GM23338 (cell line): ENCODE measurements at regions not wholly inside any gene's neighbourhood (a gene's known extent, or its start where the extent isn't known, plus 50 kb on each side); places are given as distances from the start of the nearest gene placed in this dataset.
"Not testable (repeated sequence)": the region's sequence is repeated elsewhere in the genome, so short reads cannot be mapped to it uniquely, and the experiment has no call there.

Experiments
- CREB1 ChIP-seq: fragments of 250-450 bp; sonication (Bioruptor Pico); IDR thresholded peaks from 2 replicates; pipeline ENCODE4 v1.5.0; 2020; ENCODE audit warnings: low read depth, mild to moderate bottlenecking, moderate library complexity
- EZH2 ChIP-seq: fragments of 200-600 bp; sonication (generic); IDR thresholded peaks from one replicate; pipeline ENCODE4 v1.8.0; 2017; ENCODE audit warnings: antibody characterized with exemption, mild to moderate bottlenecking, low read depth; ENCODE audit not compliant: unreplicated experiment
- EZH2phosphoT487 ChIP-seq: fragments of 200-600 bp; sonication (generic); IDR thresholded peaks from one replicate; pipeline ENCODE4 v1.8.1; 2018; ENCODE audit warnings: antibody characterized with exemption; ENCODE audit not compliant: unreplicated experiment
- JUNB ChIP-seq: IDR thresholded peaks from one replicate; pipeline ENCODE4 v1.6.1; 2016; ENCODE audit warnings: antibody characterized with exemption; ENCODE audit not compliant: unreplicated experiment
- POLR2AphosphoS5 ChIP-seq: IDR thresholded peaks from 2 replicates; pipeline ENCODE4 v1.6.1; 2016; ENCODE audit warnings: antibody characterized with exemption, low read depth
- REST ChIP-seq: IDR thresholded peaks from one replicate; pipeline ENCODE4 v1.6.1; 2018; ENCODE audit warnings: antibody characterized with exemption; ENCODE audit not compliant: unreplicated experiment
- STAT1 ChIP-seq: IDR thresholded peaks from one replicate; pipeline ENCODE4 v1.6.1; 2016; ENCODE audit warnings: antibody characterized with exemption; ENCODE audit not compliant: unreplicated experiment
- TF ChIP-seq, protein P1 (sequence below), 2 experiments: fragments of 200-600 bp in 1 of 2; sonication (generic) in 1 of 2; conservative IDR thresholded peaks; 2 replicates each; pipeline versions ENCODE4 v1.5.1 to v1.6.1; 2016 to 2017; ENCODE audit warnings: antibody characterized with exemption in 2 of 2, low read depth in 2 of 2, mild to moderate bottlenecking in 2 of 2, moderate library complexity in 1 of 2
- TF ChIP-seq, protein P2 (sequence below): fragments of 250-450 bp; sonication (Bioruptor Pico); IDR thresholded peaks from 2 replicates; pipeline ENCODE4 v1.5.0; 2020; ENCODE audit warnings: mild to moderate bottlenecking, moderate library complexity

DNA sequence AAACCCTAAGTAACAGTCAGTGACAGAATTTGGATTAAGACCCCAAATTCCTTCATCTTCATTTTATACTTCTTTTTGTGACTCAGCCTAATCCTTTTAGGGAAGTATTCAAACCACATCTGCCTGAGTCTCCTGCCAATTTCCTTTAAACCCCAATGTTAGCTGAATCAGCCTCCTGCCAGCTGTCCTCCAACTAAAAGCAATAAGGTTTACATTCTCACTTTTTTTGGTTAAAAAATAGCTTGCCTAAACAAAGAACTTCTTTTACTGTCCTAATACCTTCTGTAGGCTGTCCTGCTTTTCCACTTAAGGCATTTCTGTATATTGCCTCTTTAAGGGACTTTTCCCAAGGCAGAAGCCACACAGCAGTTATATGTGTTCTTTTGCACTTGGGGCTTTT lies 344.2 kb downstream of the SRGAP2C start:
- TF ChIP-seq, protein P1, sequence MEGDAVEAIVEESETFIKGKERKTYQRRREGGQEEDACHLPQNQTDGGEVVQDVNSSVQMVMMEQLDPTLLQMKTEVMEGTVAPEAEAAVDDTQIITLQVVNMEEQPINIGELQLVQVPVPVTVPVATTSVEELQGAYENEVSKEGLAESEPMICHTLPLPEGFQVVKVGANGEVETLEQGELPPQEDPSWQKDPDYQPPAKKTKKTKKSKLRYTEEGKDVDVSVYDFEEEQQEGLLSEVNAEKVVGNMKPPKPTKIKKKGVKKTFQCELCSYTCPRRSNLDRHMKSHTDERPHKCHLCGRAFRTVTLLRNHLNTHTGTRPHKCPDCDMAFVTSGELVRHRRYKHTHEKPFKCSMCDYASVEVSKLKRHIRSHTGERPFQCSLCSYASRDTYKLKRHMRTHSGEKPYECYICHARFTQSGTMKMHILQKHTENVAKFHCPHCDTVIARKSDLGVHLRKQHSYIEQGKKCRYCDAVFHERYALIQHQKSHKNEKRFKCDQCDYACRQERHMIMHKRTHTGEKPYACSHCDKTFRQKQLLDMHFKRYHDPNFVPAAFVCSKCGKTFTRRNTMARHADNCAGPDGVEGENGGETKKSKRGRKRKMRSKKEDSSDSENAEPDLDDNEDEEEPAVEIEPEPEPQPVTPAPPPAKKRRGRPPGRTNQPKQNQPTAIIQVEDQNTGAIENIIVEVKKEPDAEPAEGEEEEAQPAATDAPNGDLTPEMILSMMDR (conservative IDR thresholded peaks at IDR 0.05; ENCODE audit: low read depth in 2 of 2) = not testable (repeated sequence)
- not testable (repeated sequence) for TF ChIP-seq EZH2, EZH2phosphoT487, POLR2AphosphoS5, STAT1, CREB1, REST, JUNB
- TF ChIP-seq, protein P2, sequence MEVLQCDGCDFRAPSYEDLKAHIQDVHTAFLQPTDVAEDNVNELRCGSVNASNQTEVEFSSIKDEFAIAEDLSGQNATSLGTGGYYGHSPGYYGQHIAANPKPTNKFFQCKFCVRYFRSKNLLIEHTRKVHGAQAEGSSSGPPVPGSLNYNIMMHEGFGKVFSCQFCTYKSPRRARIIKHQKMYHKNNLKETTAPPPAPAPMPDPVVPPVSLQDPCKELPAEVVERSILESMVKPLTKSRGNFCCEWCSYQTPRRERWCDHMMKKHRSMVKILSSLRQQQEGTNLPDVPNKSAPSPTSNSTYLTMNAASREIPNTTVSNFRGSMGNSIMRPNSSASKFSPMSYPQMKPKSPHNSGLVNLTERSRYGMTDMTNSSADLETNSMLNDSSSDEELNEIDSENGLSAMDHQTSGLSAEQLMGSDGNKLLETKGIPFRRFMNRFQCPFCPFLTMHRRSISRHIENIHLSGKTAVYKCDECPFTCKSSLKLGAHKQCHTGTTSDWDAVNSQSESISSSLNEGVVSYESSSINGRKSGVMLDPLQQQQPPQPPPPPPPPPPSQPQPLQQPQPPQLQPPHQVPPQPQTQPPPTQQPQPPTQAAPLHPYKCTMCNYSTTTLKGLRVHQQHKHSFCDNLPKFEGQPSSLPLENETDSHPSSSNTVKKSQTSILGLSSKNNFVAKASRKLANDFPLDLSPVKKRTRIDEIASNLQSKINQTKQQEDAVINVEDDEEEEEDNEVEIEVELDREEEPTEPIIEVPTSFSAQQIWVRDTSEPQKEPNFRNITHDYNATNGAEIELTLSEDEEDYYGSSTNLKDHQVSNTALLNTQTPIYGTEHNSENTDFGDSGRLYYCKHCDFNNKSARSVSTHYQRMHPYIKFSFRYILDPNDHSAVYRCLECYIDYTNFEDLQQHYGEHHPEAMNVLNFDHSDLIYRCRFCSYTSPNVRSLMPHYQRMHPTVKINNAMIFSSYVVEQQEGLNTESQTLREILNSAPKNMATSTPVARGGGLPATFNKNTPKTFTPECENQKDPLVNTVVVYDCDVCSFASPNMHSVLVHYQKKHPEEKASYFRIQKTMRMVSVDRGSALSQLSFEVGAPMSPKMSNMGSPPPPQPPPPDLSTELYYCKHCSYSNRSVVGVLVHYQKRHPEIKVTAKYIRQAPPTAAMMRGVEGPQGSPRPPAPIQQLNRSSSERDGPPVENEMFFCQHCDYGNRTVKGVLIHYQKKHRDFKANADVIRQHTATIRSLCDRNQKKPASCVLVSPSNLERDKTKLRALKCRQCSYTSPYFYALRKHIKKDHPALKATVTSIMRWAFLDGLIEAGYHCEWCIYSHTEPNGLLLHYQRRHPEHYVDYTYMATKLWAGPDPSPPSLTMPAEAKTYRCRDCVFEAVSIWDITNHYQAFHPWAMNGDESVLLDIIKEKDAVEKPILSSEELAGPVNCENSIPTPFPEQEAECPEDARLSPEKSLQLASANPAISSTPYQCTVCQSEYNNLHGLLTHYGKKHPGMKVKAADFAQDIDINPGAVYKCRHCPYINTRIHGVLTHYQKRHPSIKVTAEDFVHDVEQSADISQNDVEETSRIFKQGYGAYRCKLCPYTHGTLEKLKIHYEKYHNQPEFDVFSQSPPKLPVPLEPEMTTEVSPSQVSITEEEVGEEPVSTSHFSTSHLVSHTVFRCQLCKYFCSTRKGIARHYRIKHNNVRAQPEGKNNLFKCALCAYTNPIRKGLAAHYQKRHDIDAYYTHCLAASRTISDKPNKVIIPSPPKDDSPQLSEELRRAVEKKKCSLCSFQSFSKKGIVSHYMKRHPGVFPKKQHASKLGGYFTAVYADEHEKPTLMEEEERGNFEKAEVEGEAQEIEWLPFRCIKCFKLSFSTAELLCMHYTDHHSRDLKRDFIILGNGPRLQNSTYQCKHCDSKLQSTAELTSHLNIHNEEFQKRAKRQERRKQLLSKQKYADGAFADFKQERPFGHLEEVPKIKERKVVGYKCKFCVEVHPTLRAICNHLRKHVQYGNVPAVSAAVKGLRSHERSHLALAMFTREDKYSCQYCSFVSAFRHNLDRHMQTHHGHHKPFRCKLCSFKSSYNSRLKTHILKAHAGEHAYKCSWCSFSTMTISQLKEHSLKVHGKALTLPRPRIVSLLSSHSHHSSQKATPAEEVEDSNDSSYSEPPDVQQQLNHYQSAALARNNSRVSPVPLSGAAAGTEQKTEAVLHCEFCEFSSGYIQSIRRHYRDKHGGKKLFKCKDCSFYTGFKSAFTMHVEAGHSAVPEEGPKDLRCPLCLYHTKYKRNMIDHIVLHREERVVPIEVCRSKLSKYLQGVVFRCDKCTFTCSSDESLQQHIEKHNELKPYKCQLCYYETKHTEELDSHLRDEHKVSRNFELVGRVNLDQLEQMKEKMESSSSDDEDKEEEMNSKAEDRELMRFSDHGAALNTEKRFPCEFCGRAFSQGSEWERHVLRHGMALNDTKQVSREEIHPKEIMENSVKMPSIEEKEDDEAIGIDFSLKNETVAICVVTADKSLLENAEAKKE (CRISPR knock-in tag) = not testable (repeated sequence)
